Neural progenitor cell (in vitro differentiated cells): ENCODE measurements at regions not wholly inside any gene's neighbourhood (a gene's known extent, or its start where the extent isn't known, plus 50 kb on each side); places are given as distances from the start of the nearest gene placed in this dataset.

Experiments used
- CTCF ChIP-seq: fragments of 200-600 bp; sonication (generic); IDR thresholded peaks from 2 replicates; pipeline ENCODE4 v1.5.1; 2017; ENCODE audit warnings: antibody characterized with exemption, mild to moderate bottlenecking
- EZH2 ChIP-seq: fragments of 200-600 bp; sonication (generic); IDR thresholded peaks from 2 replicates; pipeline ENCODE4 v1.6.1; 2017; ENCODE audit warnings: antibody characterized with exemption, mild to moderate bottlenecking, moderate library complexity
- EZH2phosphoT487 ChIP-seq: fragments of 200-600 bp; sonication (generic); IDR thresholded peaks from 2 replicates; pipeline ENCODE4 v1.6.1; 2017; ENCODE audit warnings: antibody characterized with exemption

DNA sequence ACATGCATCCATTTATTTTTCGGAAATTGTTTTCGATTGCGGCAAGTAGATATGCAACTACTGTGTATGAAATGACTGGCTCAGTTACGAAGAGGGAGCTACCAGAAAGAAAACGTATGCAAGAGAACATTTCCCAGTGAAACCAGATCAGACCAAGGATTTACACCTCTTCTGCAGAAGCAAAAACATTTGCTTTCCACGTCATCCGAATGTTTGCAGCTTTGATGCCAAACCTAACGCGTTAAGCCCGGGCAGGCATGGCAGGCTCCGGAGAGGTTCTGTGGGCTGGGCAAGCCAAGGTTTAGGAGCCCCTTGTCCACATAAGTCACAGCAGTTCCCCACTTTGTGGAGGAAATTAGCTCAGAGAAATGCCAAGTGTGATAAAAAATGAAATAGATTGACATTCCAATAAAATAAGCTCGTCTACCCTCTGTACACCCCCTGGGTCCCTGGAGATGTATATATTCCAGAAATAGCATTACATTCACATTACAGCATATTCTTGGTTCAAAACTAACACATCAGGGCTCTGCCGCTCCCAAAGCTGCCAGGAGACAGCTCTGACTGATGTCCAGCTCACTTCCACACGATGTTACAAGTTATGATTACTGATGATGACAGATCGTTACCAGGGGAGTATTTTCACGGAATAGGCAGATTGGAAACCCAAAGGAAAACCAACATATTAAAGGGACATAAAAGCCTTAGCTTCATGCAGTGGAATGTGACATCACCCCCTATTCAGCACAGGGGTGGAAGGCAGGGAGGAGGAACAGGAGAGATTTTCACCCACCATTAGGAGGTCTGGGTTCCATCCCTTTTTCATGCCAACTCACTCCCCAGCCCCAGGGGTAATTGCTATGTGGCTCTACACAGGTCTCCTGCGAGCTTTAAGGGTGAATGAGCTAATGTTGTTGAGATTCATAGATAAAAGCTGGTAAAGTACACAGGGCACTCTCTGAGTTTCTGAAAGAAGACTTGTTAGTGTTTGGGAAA, 81.5 kb downstream of the LYZL1 start:
- TF ChIP-seq CTCF (no peak), EZH2 (no peak), EZH2phosphoT487 (no peak)
